Esophagus mucosa (tissue), 1 donor: ENCODE measurements at regions not wholly inside any gene's neighbourhood (a gene's known extent, or its start where the extent isn't known, plus 50 kb on each side); places are given as distances from the start of the nearest gene placed in this dataset.

Experiments used
- ATAC-seq: fragments of 200-7000 bp; cut with Tn5 transposase; one replicate; pipeline ENCODE4 v1.9.1; 2020
- donor health status: DM: yes; HTN: yes; CAD: no.

DNA sequence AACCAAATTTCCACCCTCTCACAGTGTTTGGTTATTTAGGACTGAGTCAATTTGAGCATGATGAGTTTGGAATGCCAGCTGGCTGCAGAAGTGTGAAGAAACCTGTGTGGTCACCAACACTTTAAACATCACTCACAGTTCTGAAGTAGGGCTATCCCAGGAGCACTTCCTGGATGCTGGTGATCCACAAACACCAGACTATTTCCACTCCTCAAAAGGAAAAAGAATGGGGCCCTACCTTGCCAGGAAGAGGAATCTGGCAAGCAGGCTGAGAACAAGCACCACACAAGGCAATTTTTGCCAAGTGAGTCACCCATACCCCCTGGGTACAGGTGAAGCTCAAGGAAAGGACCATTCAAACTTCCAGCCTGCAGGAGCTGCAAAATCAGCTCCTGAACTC lies 294.2 kb upstream of the PTGER4 start:
- ATAC-seq = peak; percentile 51

DNA sequence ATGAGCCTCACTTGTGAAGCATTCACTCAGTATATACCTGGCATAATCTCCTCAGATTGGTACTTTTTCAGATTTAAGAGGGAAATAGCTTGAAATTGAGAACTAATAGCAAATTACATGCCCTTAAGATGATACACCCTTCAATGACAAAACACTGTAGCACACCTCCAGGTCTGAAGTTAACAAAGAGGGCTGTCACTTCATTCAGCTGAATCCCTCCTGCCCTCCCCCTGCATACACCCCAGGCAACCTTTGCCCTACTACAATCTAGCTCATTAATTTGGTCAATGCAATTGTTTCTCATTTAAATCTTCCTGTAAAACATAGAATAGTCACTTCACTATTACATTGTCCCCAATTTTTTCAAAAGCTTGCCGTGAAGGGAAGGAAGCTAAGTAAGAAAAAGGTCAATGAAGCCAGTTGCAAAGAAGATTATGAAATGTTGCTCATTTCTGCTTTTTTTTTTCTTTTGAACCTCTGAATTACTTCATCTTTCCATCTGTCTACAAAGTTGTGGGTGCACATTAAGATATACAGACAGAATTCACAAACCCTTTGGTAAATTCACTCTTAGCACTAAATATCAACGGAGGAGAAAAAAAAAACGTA lies 294.8 kb upstream of the PTGER4 start:
- ATAC-seq = no peak

DNA sequence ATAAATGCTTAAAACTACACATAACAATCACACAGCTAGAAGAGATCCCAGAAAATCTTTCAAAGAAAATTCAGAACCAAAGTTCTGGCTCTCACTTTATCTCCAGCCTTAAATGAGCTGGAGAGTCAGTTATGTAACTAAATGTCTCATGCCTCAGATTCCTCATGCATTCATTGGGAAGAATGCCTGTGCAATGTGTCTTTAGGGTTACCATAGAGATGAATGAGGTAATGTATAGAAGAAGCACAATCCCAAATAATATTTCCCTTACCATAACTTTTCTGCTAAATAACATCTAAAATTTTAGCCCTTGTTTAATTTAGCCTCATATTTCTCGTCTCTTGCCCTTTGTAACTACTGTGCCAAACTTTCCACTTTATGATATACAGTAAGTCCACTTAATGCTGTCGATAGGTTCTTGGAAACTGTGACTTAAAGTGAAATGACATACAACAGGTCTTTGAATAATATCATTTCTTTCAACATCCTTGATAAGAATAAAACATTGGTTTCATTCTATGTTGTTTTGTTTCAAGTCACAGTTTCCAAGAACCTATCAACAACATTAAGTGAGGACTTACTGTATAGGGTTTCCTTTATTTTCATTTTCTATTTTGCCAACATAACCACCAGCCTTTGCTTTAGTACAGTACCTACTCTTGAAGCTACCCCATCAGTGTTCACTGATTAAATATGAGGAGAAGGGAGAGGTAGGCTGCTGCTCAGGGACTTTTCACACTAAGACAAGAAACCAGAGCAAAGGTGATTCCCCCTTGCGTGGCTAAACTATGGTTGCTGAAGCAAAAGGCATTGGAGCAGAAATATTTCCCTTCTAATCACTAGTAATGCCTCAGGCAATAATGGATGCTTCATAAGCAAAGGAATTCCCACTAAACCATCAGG lies 295.7 kb upstream of the PTGER4 start:
- no peak for ATAC-seq

DNA sequence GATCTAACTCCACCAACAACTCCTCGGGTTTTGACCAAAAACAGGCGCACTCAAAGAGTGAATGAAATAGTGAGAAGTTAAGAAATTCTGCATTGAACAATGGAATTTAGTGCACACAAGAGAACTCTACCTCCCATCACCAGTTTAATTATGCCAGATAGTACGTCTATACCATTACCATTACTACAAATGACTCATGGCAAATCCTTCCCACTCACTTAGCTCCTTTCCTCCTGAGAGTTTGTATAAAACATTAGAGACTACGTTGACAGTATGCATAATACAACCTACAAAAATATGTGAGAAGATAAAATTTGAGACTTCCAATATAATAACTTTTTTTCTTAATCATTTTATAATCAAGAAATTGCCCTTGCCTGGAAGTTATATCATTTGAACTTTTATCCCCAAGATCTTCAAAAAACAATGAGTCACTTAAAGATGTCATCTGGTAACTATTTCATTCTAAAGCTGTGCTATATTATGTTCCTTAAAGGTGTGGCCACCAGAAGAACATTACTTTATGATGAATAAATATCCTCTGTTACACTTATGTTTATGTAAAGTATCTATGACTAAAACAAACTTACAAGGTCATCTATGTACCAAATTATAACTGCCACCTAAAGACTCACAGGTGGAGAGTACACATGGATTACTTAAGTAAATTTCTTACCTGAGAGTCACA lies 297.9 kb upstream of the PTGER4 start:
- ATAC-seq = peak; percentile 96

DNA sequence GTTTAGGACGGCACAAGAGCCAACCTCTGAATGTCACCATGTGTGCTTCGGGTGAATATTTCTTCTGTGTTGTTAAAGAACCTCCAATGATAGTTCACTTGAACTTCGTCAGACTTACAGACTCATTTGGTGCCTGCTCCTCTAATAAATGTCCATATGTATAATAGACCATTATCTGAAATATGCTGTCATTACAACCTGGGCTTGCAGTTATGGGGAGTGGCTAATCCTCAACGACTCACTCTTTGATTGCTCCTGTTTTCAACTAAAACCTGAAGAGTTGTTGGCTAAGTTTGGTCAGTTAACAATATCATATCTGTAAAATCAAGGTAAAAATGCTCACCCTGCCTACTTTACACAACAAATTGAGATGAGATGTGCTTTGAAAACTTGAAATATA lies 298.7 kb upstream of the PTGER4 start:
- no peak for ATAC-seq

DNA sequence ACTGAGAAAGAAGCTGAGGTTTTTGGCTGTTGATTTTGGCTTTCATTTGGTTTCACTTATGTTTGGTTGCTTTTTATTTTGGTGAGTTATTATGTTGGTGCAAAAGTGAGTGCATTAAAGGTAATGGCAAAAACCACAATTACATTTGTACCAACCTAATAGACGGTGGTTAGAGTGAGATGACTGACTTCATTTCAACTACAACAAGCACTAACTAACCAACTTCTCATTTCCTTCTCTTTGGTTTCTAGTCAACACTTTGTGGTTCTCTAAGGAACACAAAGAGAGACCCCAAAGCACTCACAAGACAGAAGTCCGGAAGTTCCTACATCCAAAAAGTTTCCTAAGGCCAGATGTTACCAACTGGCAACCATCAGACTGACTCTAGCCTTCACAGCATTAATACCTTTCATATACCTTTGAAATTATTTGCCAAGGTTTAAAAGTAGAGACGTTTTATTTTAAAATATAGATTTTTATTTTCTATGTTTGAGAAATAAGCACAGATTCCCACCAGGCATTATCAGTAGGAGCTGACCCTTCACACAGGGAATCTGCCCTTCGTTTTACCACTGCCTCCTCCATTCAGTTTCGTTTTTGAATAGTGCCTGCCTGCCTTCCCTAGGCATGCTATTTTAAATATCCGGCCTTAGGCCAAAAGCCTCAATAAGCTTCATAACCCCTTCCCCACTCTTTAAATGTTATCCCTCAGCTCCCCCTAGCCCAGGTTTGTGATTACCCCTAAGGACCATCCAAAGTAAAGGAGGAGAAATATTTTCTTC lies 301.1 kb upstream of the PTGER4 start:
- ATAC-seq = no peak

DNA sequence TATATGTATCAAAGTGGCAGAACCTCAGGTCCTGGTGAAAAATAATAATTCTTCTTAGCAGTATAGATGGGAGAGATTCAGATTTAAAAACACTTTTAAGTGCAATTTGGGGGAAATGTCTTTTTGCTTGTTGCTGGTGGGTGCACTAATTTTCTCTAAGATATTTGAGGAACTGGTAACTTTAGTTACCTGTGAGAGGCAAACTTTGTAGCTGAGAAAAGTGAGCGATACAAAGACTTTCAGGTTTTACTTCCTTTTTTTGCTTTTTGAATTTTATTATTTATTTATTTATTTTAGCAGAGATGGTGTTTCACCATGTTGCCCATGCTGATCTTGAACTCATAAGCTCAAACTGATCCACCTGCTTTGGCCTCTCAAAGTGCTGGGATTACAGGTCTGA lies 303.1 kb upstream of the PTGER4 start:
- ATAC-seq = no peak

DNA sequence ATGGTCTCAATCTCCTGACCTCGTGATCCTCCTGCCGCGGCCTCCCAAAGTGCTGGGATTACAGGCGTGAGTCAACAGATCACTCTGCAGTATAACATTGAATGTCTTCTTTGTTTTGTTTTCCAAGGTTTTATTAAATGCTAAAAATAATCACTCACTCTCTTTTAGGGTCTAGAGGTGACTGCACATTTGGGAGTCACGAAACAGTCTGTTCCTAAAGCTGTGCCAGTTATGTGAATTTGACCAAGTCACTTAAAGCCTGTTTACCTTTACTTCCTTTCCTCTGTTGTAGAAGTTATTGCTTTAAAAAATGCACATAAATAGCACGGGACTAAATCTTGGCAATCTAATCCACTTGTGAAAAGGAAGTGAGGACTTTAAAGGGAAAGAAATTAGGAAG lies 304.9 kb upstream of the PTGER4 start:
- ATAC-seq = no peak

DNA sequence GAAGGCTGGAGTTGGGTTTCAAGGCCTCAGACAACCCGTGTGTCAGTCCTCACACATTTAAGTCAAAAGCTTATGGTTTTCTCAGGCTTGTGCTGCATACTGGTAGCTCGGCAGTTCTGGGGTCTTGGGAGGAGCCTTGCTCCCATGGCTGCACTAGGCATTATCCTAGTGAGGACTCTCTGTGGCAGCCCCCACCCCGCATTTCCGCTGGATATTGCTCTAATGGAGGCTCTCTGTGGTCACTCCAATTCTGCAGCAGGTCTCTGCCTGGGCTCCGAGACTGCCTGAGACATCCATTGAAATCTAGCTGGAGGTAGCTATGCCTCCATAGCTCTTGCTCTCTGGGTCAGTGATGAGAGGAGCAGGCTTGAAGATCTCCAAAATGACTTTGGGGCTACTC lies 311.5 kb upstream of the PTGER4 start:
- ATAC-seq = no peak

DNA sequence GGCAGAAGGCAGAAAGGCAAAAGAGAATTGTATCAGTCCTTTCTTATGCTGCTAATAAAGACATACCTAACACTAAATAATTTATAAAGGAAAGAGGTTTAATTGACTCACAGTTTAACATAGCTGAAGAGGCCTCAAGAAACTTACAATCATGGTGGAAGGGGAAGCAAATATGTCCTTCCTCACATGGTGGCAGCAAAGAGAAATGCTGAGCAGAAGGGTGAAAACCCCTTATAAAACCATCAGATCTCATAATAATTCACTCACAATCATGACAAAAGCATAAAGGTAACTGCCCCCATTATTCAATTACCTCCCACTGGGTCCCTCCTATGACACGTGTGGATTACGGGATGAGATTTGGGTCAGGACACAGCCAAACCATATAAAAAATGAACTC lies 312.5 kb upstream of the PTGER4 start:
- ATAC-seq = no peak

DNA sequence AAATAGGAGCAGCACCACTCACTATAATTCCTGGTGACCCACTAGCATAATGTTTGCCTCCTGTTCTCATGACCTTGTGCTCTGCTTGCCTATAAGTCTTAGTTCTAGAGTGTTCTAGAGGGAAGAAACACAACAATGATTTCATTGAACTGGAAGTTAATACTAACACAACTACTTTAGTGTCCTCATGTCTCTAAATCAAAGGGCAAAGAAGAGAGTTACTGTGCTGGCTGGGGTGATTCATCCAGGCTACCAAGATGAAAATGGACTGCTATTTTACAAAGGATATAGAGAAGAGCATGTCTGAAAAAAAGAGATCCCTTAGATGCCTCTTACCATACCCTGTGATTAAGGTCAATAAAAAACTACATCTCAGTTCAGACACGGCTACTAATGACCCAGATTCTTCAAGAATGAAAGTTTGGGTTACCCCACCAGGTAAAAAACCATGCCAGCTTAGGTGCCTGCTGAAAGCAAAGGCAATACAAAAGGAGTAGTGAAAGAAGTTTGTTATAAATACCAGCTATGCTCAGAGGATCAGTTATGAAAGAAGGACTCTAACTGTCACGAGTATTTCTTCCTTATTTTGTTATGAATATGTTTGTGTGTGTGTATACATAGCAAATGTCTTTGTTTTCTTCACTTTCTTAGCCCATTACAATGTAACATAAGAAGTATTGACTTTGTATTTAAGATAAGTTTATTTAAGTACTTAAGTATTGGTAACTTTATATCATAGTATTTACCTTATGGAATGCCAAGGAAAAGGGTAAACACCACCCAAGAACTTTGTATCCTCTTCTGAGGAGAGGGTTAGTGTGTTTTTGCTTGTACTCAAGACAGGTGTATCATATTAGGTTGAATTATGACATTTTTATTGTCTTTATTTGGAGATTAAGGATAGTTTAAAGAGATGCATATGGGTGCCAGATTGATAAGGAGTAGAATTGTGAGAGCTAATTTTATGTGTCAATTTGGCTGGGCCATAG lies 314.1 kb upstream of the PTGER4 start:
- ATAC-seq = no peak

DNA sequence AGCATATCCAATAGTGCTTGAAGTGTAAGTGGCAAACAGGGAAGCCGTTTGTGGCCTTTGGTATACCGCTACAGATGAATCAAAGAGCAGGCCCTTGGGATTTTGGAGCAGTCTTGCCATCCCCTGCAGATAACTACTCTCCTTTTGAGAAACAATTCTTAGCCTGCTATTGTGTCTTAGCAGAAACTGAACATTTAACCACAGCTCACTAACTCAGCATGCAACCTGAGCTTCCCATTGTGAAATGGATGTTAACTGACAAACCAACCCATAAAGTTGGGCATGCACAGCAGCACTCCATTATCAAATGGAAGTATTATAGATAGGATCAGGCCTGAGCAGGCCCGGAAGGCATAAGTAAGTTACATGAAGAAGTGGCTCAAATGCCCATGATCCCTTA lies 315.3 kb upstream of the PTGER4 start:
- no peak for ATAC-seq

DNA sequence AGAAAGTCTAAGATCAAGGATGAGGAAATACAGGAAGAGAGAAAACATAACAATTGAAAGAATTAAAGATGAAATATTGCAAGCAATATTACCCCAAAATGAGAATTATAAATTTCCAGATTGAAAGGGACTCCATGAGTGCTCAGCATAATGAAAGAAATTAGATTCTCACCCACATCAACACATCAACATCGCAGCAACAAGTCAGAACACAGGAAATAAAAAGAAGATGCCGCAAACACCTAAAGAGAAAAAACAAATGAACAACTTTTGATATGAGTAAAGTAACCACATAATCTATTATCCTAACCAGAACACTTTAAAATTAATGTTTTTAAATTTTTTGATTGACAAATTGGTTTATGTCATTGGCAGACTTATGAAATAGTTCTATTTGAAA lies 318.3 kb upstream of the PTGER4 start:
- ATAC-seq = no peak

DNA sequence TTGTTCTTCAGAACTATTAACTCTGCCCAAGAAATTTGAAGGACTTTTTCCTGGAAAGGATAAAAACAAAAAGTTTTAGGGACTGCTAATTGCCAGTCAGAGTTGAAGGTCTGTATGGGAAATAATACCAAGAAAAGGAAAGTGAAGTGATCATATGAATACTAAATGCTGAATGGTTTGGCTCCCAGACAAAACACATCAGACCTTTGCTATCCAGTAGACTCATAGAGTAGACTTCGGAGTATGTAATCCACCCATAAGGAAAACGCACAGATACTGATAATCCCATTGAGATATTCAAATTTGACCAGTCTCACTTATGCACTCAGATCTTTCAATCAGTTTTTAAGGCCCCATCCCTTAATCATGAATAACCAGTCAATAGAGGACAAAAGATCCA lies 319.0 kb upstream of the PTGER4 start:
- no peak for ATAC-seq

DNA sequence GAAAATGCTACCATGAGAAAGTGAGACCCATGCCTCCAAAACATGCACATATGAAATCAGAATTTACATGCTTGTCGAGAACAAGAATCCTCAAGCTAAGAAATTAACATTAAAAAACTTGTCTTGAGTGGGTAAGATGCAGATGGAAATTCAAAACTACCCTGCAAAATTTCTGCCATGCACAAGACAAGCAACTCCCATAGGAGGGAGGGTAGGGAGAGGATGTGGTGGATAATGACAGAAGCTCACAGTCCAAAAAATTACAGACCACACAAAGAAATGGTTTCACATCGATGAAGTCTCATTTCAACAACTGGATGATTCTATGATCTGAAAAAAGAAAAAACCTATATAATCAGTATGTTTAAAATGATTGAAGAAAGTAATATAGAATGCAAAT lies 319.9 kb upstream of the PTGER4 start:
- ATAC-seq = no peak

DNA sequence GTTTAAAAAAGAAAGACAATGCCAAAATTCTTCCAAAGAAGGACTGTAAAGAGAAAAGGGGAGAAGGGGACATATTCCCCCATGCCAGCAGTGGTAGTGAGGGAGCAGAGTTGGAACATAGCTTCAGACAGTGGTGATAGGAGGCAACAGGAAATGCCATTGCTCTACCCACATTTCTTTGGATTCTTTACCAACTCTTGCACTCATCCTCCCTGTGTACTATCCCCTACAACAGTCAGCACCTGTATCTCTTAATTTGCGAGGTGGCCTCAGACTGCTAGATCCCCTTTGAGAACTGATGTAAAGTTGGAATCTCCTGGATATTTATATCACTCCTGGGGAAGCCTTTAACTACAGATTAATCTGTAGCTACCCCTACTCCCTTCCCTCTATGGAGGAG lies 320.6 kb upstream of the PTGER4 start:
- ATAC-seq = no peak

DNA sequence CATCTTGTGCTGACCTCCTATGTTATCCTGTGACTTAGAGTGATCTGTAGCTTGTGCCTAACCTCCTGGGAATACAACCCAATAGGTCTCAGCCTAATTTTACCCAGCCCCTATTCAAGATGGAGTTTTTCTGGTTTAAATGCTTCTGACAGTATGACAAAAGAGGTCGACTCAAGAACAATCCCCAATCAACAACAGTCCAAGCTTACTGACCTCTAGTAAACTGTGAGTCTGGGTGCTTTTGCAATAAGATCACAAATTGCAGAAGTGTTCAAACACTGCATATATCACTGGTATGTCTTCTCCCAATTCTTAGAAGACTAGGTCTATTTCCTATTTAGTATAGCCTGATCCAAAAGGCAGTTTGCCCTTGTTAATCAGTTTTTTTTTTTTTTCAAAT lies 323.5 kb upstream of the PTGER4 start:
- no peak for ATAC-seq

DNA sequence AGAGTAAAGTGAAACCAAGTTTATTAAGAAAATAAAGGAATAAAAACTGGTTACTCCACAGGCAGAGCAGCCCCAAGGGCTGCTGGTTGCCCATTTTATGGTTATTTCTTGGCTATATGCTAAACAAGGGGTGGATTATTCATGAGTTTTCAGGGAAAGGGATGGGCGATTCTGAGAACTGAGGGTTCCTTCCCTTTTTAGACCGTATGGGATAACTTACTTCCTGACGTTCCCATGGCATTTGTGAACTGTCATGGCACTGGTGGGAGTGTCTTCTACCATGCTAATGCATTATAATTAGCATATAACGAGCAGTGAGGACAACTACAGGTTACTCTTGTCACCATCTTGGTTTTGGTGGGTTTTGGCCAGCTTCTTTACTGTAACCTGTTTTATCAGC lies 323.9 kb upstream of the PTGER4 start:
- no peak for ATAC-seq

DNA sequence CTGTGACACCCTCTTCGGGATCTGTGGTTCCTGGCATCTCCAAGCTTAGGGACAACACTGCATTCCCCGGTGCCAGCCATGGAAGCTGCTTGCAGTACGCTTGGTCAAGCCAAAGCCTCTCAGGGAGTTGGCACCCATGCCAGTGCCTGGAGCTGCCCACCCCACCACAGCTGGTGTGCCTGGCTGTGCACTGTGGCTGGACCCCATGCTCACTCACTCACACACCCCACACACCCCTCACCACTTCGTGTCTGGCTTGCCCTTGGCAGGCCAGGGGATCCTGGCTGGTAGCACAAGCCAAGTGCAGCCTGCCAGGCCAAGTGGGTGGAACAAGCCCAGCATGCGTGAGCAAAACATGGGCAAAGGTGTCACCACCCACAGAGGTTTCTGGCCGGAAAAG lies 324.5 kb upstream of the PTGER4 start:
- ATAC-seq = no peak

DNA sequence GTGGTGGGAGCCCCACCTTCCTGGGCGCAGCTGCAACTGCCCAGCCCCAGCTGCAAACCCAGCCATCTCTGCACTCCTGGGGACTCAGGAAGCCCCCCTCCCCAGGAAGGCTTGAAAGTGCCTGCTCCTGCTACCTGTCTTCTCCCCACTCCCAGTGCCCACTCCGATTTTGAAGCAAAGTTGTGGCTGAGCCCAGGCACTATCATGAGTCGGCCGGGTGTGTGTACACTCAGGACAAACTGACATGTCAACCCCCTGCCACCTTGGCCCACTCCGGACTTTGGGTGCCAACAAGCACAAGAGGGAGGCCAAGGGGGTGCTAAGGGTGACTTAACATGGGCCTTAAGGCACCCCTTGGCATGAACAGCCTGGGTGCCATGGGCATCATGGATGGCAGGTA lies 325.5 kb upstream of the PTGER4 start:
- no peak for ATAC-seq

DNA sequence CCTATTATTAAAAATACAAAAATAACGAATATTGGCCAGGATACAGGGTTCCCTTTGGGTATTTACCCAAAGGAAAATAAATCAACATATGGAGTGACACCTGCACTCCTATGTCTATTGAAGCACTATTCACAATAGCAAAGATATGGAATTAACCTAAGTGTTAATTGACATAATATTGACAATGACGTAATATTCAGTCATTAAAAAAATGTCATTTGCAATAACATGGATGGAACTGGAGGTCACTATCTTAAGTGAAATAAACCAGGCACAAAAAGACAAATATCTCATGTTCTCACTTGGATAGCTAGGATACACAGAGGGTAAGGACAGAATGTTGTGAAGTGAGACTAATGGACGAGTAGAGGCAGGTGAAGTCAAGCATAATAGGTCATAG lies 326.3 kb upstream of the PTGER4 start:
- ATAC-seq = no peak
